ACHN (cell line): ENCODE measurements at regions not wholly inside any gene's neighbourhood (a gene's known extent, or its start where the extent isn't known, plus 50 kb on each side); places are given as distances from the start of the nearest gene placed in this dataset.
A peak's percentile ranks its signal among the peaks of the same experiment; 100 is the strongest.

Source experiments
- DNase-seq: peaks from one replicate; pipeline ENCODE4 v3.0.0-alpha.2; 2015
- in situ Hi-C: cut with HindIII; loops from 2 replicates; pipeline ENCODE4 v1.10.0; 2017; ENCODE audit warnings: low sequenced_read_pairs, low pct_ligation_motif_present, low pct_unique_long_range_greater_than_20kb

- DNase-seq = no peak
- in situ Hi-C loops = no loop called here
These were observed 449.1 kb upstream of the REG3G start for GRCh38 chr2:78576409-78576808.

GRCh38 chr2:78585871-78586270, 439.6 kb upstream of the REG3G start:
- in situ Hi-C loops = no loop called here
- no peak for DNase-seq

- DNase-seq = no peak
- in situ Hi-C loops = no loop called here
These were observed 439.2 kb upstream of the REG3G start for GRCh38 chr2:78586316-78586715.

GRCh38 chr2:78589871-78590270, 435.6 kb upstream of the REG3G start:
- in situ Hi-C loops = no loop called here
- no peak for DNase-seq

- DNase-seq = no peak
These were observed 433.0 kb upstream of the REG3G start for GRCh38 chr2:78592491-78592890.

GRCh38 chr2:78601113-78601512, 424.4 kb upstream of the REG3G start:
- DNase-seq = no peak
- in situ Hi-C loops = no loop called here

More at GRCh38 chr2:78592491-78592890, 433.0 kb upstream of the REG3G start:
- in situ Hi-C loops = no loop called here

GRCh38 chr2:78602862-78603261, 422.6 kb upstream of the REG3G start:
- in situ Hi-C loops = no loop called here
- no peak for DNase-seq

GRCh38 chr2:78606895-78607294, 418.6 kb upstream of the REG3G start:
- in situ Hi-C loops = no loop called here
- DNase-seq = no peak

- in situ Hi-C loops = no loop called here
- no peak for DNase-seq
These were observed 410.8 kb upstream of the REG3G start for GRCh38 chr2:78614726-78615125.

- no peak for DNase-seq
- in situ Hi-C loops = no loop called here
These were observed 409.5 kb upstream of the REG3G start for GRCh38 chr2:78615956-78616355.

- in situ Hi-C loops = no loop called here
- DNase-seq = no peak
These were observed 391.1 kb upstream of the REG3G start for GRCh38 chr2:78634425-78634824.

- DNase-seq = no peak
- in situ Hi-C loops = no loop called here
These were observed 380.6 kb upstream of the REG3G start for GRCh38 chr2:78644854-78645253.

GRCh38 chr2:78646533-78647364, 378.8 kb upstream of the REG3G start:
- in situ Hi-C loops = no loop called here
- no peak for DNase-seq

GRCh38 chr2:78648558-78648957, 376.9 kb upstream of the REG3G start:
- in situ Hi-C loops = no loop called here
- DNase-seq = no peak

- no peak for DNase-seq
- in situ Hi-C loops = no loop called here
These were observed 370.6 kb upstream of the REG3G start for GRCh38 chr2:78654941-78655340.

GRCh38 chr2:78676921-78677696, 348.4 kb upstream of the REG3G start:
- in situ Hi-C loops = no loop called here
- DNase-seq = peak; percentile 6

GRCh38 chr2:78677774-78678173, 347.7 kb upstream of the REG3G start:
- DNase-seq = no peak
- in situ Hi-C loops = no loop called here

- DNase-seq = no peak
- in situ Hi-C loops = no loop called here
These were observed 344.1 kb upstream of the REG3G start for GRCh38 chr2:78681386-78681785.

GRCh38 chr2:78682781-78683180, 342.7 kb upstream of the REG3G start:
- in situ Hi-C loops = no loop called here
- DNase-seq = no peak

- DNase-seq = no peak
- in situ Hi-C loops = no loop called here
These were observed 338.8 kb upstream of the REG3G start for GRCh38 chr2:78686625-78687153.
